H1 (cell line): ENCODE measurements at regions not wholly inside any gene's neighbourhood (a gene's known extent, or its start where the extent isn't known, plus 50 kb on each side); places are given as distances from the start of the nearest gene placed in this dataset.

Experiments used
- ATF2 ChIP-seq: IDR thresholded peaks from 2 replicates; pipeline ENCODE4 v1.6.1; 2012; ENCODE audit warnings: low read length, inconsistent platforms
- CREB1 ChIP-seq: IDR thresholded peaks from 2 replicates; pipeline ENCODE4 v1.6.1; 2012; ENCODE audit warnings: inconsistent platforms
- CTCF ChIP-seq, 3 experiments: IDR thresholded peaks; 1 replicate in 2 of 3; 2 replicates in 1 of 3; pipeline versions ENCODE4 v1.5.1 to v1.6.1; 2011; ENCODE audit warnings: low read length in 3 of 3, mild to moderate bottlenecking in 3 of 3, inconsistent platforms in 2 of 3, low read depth in 1 of 3, moderate library complexity in 1 of 3; ENCODE audit not compliant: insufficient read depth in 1 of 3; ENCODE audit errors: control extremely low read depth in 1 of 3
- EZH2 ChIP-seq: fragments of 200-600 bp; sonication (generic); IDR thresholded peaks from 2 replicates; pipeline ENCODE4 v1.7.1; 2012; ENCODE audit warnings: low read depth, mild to moderate bottlenecking, moderate library complexity, low read length, inconsistent platforms; ENCODE audit not compliant: severe bottlenecking
- GABPA ChIP-seq: IDR thresholded peaks from 2 replicates; pipeline ENCODE4 v1.6.1; 2011; ENCODE audit warnings: mild to moderate bottlenecking, low read length, moderate library complexity, borderline replicate concordance; ENCODE audit not compliant: insufficient read depth
- JUN ChIP-seq: IDR thresholded peaks from 2 replicates; pipeline ENCODE4 v1.6.1; 2011; ENCODE audit warnings: low read depth, mild to moderate bottlenecking, improper control_type of control experiment, low read length
- JUND ChIP-seq: IDR thresholded peaks from 2 replicates; pipeline ENCODE4 v1.6.1; 2011; ENCODE audit warnings: mild to moderate bottlenecking, improper control_type of control experiment, low read length
- KDM1A ChIP-seq: fragments of 200-600, 300-600 bp; sonication (generic); IDR thresholded peaks from 2 replicates; pipeline ENCODE4 v1.7.1; 2016; ENCODE audit warnings: mild to moderate bottlenecking, low read length, borderline replicate concordance
- POLR2A ChIP-seq, 2 experiments: IDR thresholded peaks; 1 replicate in 1 of 2; 2 replicates in 1 of 2; pipeline ENCODE4 v1.6.1; 2011; ENCODE audit warnings: low read depth in 2 of 2, low read length in 2 of 2, mild to moderate bottlenecking in 2 of 2; ENCODE audit errors: control extremely low read depth in 1 of 2
- RBBP5 ChIP-seq: IDR thresholded peaks from 2 replicates; pipeline ENCODE4 v1.7.1; 2012; ENCODE audit warnings: low read depth, mild to moderate bottlenecking, inconsistent platforms, low read length, moderate library complexity, borderline replicate concordance
- SP1 ChIP-seq: IDR thresholded peaks from 2 replicates; pipeline ENCODE4 v1.6.1; 2011; ENCODE audit warnings: low read depth, low read length
- TAF1 ChIP-seq: IDR thresholded peaks from 2 replicates; pipeline ENCODE4 v1.6.1; 2011; ENCODE audit warnings: mild to moderate bottlenecking, low read depth, low read length
- YY1 ChIP-seq: IDR thresholded peaks from 2 replicates; pipeline ENCODE4 v1.6.1; 2011; ENCODE audit warnings: low read depth, mild to moderate bottlenecking, low read length
- ZNF274 ChIP-seq: IDR thresholded peaks from 2 replicates; pipeline ENCODE4 v1.7.0; 2012; ENCODE audit warnings: low read length, borderline replicate concordance; ENCODE audit errors: extremely low read depth

GRCh38 chr1:233440951-233441401 is 113.5 kb downstream of the MAP3K21 start:
- TF ChIP-seq YY1, result peak; percentile 88
- no peak for TF ChIP-seq KDM1A
- peak; percentile 46; the same call in 1 of the 2 replicates for TF ChIP-seq TAF1
- no peak for TF ChIP-seq EZH2
- no peak for TF ChIP-seq ZNF274
- no peak for TF ChIP-seq JUND
- no peak for TF ChIP-seq POLR2A (IDR thresholded peaks at IDR 0.05; ENCODE audit: control extremely low read depth in 1 of 2, low read depth in 2 of 2, low read length in 2 of 2)
- peak in 2 of 3 experiments; percentile 71 to 77; a peak in 3 of 4 replicates for TF ChIP-seq CTCF (IDR thresholded peaks at IDR 0.05; ENCODE audit: control extremely low read depth in 1 of 3, insufficient read depth in 1 of 3, low read depth in 1 of 3, low read length in 3 of 3)
- no peak for TF ChIP-seq GABPA
- TF ChIP-seq RBBP5, result no peak
- 0 out of 2 replicates have a peak, but pooled peaks have one; percentile 22 for TF ChIP-seq CREB1
- no peak for TF ChIP-seq JUN
- no peak for TF ChIP-seq SP1
- TF ChIP-seq ATF2, result no peak
